ENCODE measurements at regions not wholly inside any gene's neighbourhood (a gene's known extent, or its start where the extent isn't known, plus 50 kb on each side); places are given as distances from the start of the nearest gene placed in this dataset.

DNA sequence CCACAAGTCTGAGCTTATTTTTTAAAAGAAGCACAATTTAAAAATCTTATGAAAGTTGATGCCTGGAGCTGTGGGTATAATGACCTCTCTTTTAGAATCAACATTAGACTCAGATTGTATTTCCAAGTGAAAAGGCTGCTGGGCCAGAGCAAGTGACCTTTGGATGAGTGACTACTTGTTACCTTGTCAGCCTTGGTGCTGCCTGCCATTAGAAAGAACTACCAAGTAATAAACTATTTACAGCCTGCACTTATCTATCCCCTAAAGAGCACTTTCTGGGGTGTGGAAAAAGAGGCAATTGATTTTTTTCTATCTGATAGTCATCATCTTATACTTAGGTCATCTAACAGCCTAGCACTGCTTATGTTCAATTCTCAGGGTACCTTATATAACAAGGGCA, 134.9 kb upstream of the FBXL17 start:
- TF ChIP-seq, protein P1, sequence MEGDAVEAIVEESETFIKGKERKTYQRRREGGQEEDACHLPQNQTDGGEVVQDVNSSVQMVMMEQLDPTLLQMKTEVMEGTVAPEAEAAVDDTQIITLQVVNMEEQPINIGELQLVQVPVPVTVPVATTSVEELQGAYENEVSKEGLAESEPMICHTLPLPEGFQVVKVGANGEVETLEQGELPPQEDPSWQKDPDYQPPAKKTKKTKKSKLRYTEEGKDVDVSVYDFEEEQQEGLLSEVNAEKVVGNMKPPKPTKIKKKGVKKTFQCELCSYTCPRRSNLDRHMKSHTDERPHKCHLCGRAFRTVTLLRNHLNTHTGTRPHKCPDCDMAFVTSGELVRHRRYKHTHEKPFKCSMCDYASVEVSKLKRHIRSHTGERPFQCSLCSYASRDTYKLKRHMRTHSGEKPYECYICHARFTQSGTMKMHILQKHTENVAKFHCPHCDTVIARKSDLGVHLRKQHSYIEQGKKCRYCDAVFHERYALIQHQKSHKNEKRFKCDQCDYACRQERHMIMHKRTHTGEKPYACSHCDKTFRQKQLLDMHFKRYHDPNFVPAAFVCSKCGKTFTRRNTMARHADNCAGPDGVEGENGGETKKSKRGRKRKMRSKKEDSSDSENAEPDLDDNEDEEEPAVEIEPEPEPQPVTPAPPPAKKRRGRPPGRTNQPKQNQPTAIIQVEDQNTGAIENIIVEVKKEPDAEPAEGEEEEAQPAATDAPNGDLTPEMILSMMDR (IDR thresholded peaks at IDR 0.05) = no peak
- no peak for DNase-seq
- no peaks in the 10 kb centered on the region for H3K9me3 ChIP-seq
- no peaks in the 10 kb centered on the region for H3K36me3 ChIP-seq (ENCODE audit: low read depth)
- intact Hi-C loops (cut with DNase I, micrococcal nuclease) = no loop called here
- no peak overlapping the region for H3K4me3 ChIP-seq
- H3K4me1 ChIP-seq (ENCODE audit: low read depth) = no peaks in the 10 kb centered on the region
- ATAC-seq = no peak

- DNase-seq = no peak
- no peaks in the 10 kb centered on the region for H3K4me1 ChIP-seq (ENCODE audit: low read depth)
- H3K36me3 ChIP-seq (ENCODE audit: low read depth) = no peaks in the 10 kb centered on the region
- TF ChIP-seq, protein P1 (IDR thresholded peaks at IDR 0.05) = no peak
- ATAC-seq = no peak
- no peaks in the 10 kb centered on the region for H3K9me3 ChIP-seq
- intact Hi-C loops (cut with DNase I, micrococcal nuclease) = no loop called here
- no peak overlapping the region for H3K4me3 ChIP-seq
These were observed 133.7 kb upstream of the FBXL17 start for GRCh38 chr5:108515517-108516105.

DNA sequence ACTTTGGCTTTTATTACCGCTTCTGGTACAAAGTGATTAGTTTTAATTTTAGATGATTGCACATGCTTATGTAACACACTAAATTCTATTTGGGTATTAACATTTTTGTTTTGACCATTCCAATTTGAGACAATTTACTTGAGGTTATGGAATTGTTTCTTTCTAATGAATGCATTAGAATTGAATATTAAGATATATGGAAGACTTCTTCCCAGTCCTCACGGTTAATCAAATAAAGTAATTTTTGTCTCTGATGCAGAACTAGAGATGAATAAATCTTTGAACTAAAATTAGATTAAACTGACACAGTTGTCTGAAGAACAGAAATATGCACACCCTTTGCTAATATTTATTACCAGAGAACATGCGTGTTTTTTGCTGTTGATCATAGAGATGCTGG, 127.1 kb upstream of the FBXL17 start:
- Histone ChIP-seq H3K4me1 (ENCODE audit: low read depth) (no peaks in the 10 kb centered on the region), H3K36me3 (ENCODE audit: low read depth) (no peaks in the 10 kb centered on the region), H3K4me3 (no peak overlapping the region), H3K9me3 (no peaks in the 10 kb centered on the region)
- TF ChIP-seq, protein P1 (IDR thresholded peaks at IDR 0.05) = no peak
- intact Hi-C loops (cut with DNase I, micrococcal nuclease) = no loop called here
- ATAC-seq (no peak), DNase-seq (no peak)

GRCh38 chr5:108507631-108508030, 125.7 kb upstream of the FBXL17 start:
- H3K9me3 ChIP-seq = no peaks in the 10 kb centered on the region
- no peak overlapping the region for H3K4me3 ChIP-seq
- no peaks in the 10 kb centered on the region for H3K4me1 ChIP-seq (ENCODE audit: low read depth)
- DNase-seq (no peak), ATAC-seq (no peak)
- H3K36me3 ChIP-seq (ENCODE audit: low read depth) = no peaks in the 10 kb centered on the region
- intact Hi-C loops (cut with DNase I, micrococcal nuclease) = no loop called here
- TF ChIP-seq, protein P1 (IDR thresholded peaks at IDR 0.05) = no peak

DNA sequence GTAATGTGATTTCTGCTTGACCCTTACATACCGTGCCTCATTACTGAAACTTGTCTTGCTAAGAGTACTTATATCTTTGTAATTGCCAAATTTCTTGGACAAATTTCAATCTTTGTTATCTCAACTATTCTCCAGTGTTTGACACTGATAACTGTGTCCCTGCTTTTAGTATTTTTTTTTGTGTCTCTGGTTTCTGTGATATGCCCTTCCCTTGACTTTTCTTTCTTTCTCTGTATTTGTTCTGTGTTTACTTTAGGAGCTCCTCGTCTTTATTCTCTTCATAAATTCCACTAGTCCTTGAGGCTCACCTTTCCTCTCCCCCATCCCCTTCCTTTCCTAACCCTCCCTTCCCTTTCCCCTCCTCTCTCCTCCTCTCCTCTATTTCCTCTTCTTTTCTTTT, 123.7 kb upstream of the FBXL17 start:
- TF ChIP-seq, protein P1 (IDR thresholded peaks at IDR 0.05) = no peak
- no peak for ATAC-seq
- Histone ChIP-seq H3K4me1 (ENCODE audit: low read depth) (no peaks in the 10 kb centered on the region), H3K36me3 (ENCODE audit: low read depth) (no peaks in the 10 kb centered on the region), H3K9me3 (no peaks in the 10 kb centered on the region), H3K4me3 (no peak overlapping the region)
- DNase-seq = no peak
- intact Hi-C loops (cut with DNase I, micrococcal nuclease) = no loop called here

DNA sequence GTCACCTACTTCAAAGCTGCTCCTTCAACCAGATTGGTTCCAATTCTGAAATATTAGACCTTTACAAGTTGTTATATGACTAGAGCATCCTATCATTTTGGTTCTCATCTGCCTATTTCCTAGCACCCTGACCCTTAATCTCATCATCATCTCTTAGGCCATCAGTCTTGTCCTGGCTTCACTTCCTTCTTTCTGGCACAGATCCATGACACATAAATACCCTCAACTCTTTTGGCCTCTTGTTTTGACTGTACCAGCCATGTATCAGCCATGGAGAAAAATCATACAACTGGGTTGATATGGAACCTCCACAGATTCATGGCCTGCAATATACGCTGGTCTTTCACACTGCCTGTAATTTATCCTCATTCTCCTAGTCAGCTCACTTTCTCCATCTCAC, 123.1 kb upstream of the FBXL17 start:
- Histone ChIP-seq H3K36me3 (ENCODE audit: low read depth) (no peaks in the 10 kb centered on the region), H3K4me3 (no peak overlapping the region), H3K9me3 (no peaks in the 10 kb centered on the region), H3K4me1 (ENCODE audit: low read depth) (no peaks in the 10 kb centered on the region)
- ATAC-seq (no peak), DNase-seq (no peak)
- intact Hi-C loops (cut with DNase I, micrococcal nuclease) = no loop called here
- TF ChIP-seq, protein P1 (IDR thresholded peaks at IDR 0.05) = no peak

All from mucosa of descending colon (tissue), 3 donors.